ENCODE measurements at regions not wholly inside any gene's neighbourhood (a gene's known extent, or its start where the extent isn't known, plus 50 kb on each side); places are given as distances from the start of the nearest gene placed in this dataset.

GRCh38 chr3:10600296-10600714 is 94.9 kb upstream of the ATP2B2 start:
- H3K27me3 Mint-ChIP-seq = peaks cover 16 to 41% of the 10 kb centered on the region in 2 donors
- DNase-seq (ENCODE audit: low spot score) (no peak), ATAC-seq (no peak)
- H3K4me1 Mint-ChIP-seq (ENCODE audit: low read depth in 2 of 2) = no peaks in the 10 kb centered on the region
- H3K4me3 Mint-ChIP-seq = no peak overlapping the region
- H3K9me3 Mint-ChIP-seq = no peaks in the 10 kb centered on the region
- no peaks in the 10 kb centered on the region for H3K36me3 Mint-ChIP-seq
- no peak overlapping the region for H3K27ac Mint-ChIP-seq

GRCh38 chr3:10600726-10601125 is 95.3 kb upstream of the ATP2B2 start:
- DNase-seq (ENCODE audit: low spot score) (no peak), ATAC-seq (no peak)
- Mint-ChIP-seq H3K27me3 (peaks cover 16 to 41% of the 10 kb centered on the region in 2 donors), H3K4me1 (ENCODE audit: low read depth in 2 of 2) (no peaks in the 10 kb centered on the region), H3K4me3 (no peak overlapping the region), H3K9me3 (no peaks in the 10 kb centered on the region), H3K27ac (no peak overlapping the region), H3K36me3 (no peaks in the 10 kb centered on the region)

- DNase-seq (ENCODE audit: low spot score) (no peak), ATAC-seq (no peak)
- no peaks in the 10 kb centered on the region for H3K4me1 Mint-ChIP-seq (ENCODE audit: low read depth in 2 of 2)
- H3K9me3 Mint-ChIP-seq = no peaks in the 10 kb centered on the region
- H3K36me3 Mint-ChIP-seq = no peaks in the 10 kb centered on the region
- no peak overlapping the region for H3K27ac Mint-ChIP-seq
- H3K4me3 Mint-ChIP-seq = no peak overlapping the region
- peaks cover 16 to 38% of the 10 kb centered on the region in 2 donors for H3K27me3 Mint-ChIP-seq
Observed at GRCh38 chr3:10601151-10601856, 95.9 kb upstream of the ATP2B2 start.

GRCh38 chr3:10601857-10602230 is 96.5 kb upstream of the ATP2B2 start:
- H3K36me3 Mint-ChIP-seq = no peaks in the 10 kb centered on the region
- H3K27me3 Mint-ChIP-seq = peaks cover 19 to 32% of the 10 kb centered on the region in 2 donors

GRCh38 chr3:10602271-10602670 is 96.9 kb upstream of the ATP2B2 start:
- ATAC-seq (no peak), DNase-seq (ENCODE audit: low spot score) (no peak)
- no peak overlapping the region for H3K27ac Mint-ChIP-seq
- H3K9me3 Mint-ChIP-seq = no peaks in the 10 kb centered on the region
- H3K27me3 Mint-ChIP-seq = peaks cover 15 to 28% of the 10 kb centered on the region in 2 donors
- no peak overlapping the region for H3K4me3 Mint-ChIP-seq
- no peaks in the 10 kb centered on the region for H3K4me1 Mint-ChIP-seq (ENCODE audit: low read depth in 2 of 2)
- no peaks in the 10 kb centered on the region for H3K36me3 Mint-ChIP-seq

More at GRCh38 chr3:10601857-10602230, 96.5 kb upstream of the ATP2B2 start:
- Mint-ChIP-seq H3K4me1 (ENCODE audit: low read depth in 2 of 2) (no peaks in the 10 kb centered on the region), H3K27ac (no peak overlapping the region), H3K4me3 (no peak overlapping the region), H3K9me3 (no peaks in the 10 kb centered on the region)
- ATAC-seq = no peak
- DNase-seq (ENCODE audit: low spot score) = no peak

- H3K27ac Mint-ChIP-seq = no peak overlapping the region
- DNase-seq (ENCODE audit: low spot score) (no peak), ATAC-seq (no peak)
- H3K36me3 Mint-ChIP-seq = no peaks in the 10 kb centered on the region
- H3K9me3 Mint-ChIP-seq = no peaks in the 10 kb centered on the region
- H3K27me3 Mint-ChIP-seq = peaks cover 17 to 21% of the 10 kb centered on the region in 2 donors
- no peak overlapping the region for H3K4me3 Mint-ChIP-seq
- no peaks in the 10 kb centered on the region for H3K4me1 Mint-ChIP-seq (ENCODE audit: low read depth in 2 of 2)
Observed at GRCh38 chr3:10602769-10603768, 97.7 kb upstream of the ATP2B2 start.

- no peak overlapping the region for H3K27ac Mint-ChIP-seq
- no peaks in the 10 kb centered on the region for H3K4me1 Mint-ChIP-seq (ENCODE audit: low read depth in 2 of 2)
- no peak overlapping the region for H3K4me3 Mint-ChIP-seq
- no peak for DNase-seq (ENCODE audit: low spot score)
- ATAC-seq = no peak
- peaks cover 25 to 33% of the 10 kb centered on the region in 2 donors for H3K27me3 Mint-ChIP-seq
- H3K36me3 Mint-ChIP-seq = no peaks in the 10 kb centered on the region
- H3K9me3 Mint-ChIP-seq = peaks cover 3% of the 10 kb centered on the region
Observed at GRCh38 chr3:10609134-10609533, 103.7 kb upstream of the ATP2B2 start.

- no peak for DNase-seq (ENCODE audit: low spot score)
- H3K36me3 Mint-ChIP-seq = no peaks in the 10 kb centered on the region
- no peak overlapping the region for H3K4me3 Mint-ChIP-seq
- H3K4me1 Mint-ChIP-seq (ENCODE audit: low read depth in 2 of 2) = no peaks in the 10 kb centered on the region
- peaks cover 26 to 48% of the 10 kb centered on the region in 2 donors for H3K27me3 Mint-ChIP-seq
- no peak overlapping the region for H3K27ac Mint-ChIP-seq
- ATAC-seq = no peak
- H3K9me3 Mint-ChIP-seq = peaks cover 3% of the 10 kb centered on the region
Observed at GRCh38 chr3:10614168-10614567, 108.8 kb upstream of the ATP2B2 start.

GRCh38 chr3:10615715-10616114 is 110.3 kb upstream of the ATP2B2 start:
- no peak overlapping the region for H3K27ac Mint-ChIP-seq
- H3K4me1 Mint-ChIP-seq (ENCODE audit: low read depth in 2 of 2) = no peaks in the 10 kb centered on the region
- ATAC-seq = no peak
- H3K36me3 Mint-ChIP-seq = no peaks in the 10 kb centered on the region
- peaks cover 26 to 41% of the 10 kb centered on the region in 2 donors for H3K27me3 Mint-ChIP-seq
- H3K9me3 Mint-ChIP-seq = peaks cover 3% of the 10 kb centered on the region
- no peak for DNase-seq (ENCODE audit: low spot score)
- H3K4me3 Mint-ChIP-seq = no peak overlapping the region

GRCh38 chr3:10616321-10616720 is 110.9 kb upstream of the ATP2B2 start:
- ATAC-seq (no peak), DNase-seq (ENCODE audit: low spot score) (no peak)
- Mint-ChIP-seq H3K9me3 (peaks cover 3% of the 10 kb centered on the region), H3K27ac (no peak overlapping the region), H3K4me1 (ENCODE audit: low read depth in 2 of 2) (no peaks in the 10 kb centered on the region), H3K27me3 (peaks cover 26 to 39% of the 10 kb centered on the region in 2 donors), H3K4me3 (no peak overlapping the region), H3K36me3 (no peaks in the 10 kb centered on the region)

GRCh38 chr3:10619989-10620832 is 114.8 kb upstream of the ATP2B2 start:
- no peak overlapping the region for H3K27ac Mint-ChIP-seq
- DNase-seq (ENCODE audit: low spot score) = no peak
- H3K4me1 Mint-ChIP-seq (ENCODE audit: low read depth in 2 of 2) = no peaks in the 10 kb centered on the region
- peak in 1 of 2 donors; percentile 7 for ATAC-seq
- no peak overlapping the region for H3K4me3 Mint-ChIP-seq
- H3K36me3 Mint-ChIP-seq = no peaks in the 10 kb centered on the region
- peaks cover 14 to 16% of the 10 kb centered on the region in 2 donors for H3K27me3 Mint-ChIP-seq
- no peaks in the 10 kb centered on the region for H3K9me3 Mint-ChIP-seq

GRCh38 chr3:10620833-10621082 is 115.4 kb upstream of the ATP2B2 start:
- Mint-ChIP-seq H3K27me3 (peaks cover 14 to 16% of the 10 kb centered on the region in 2 donors), H3K9me3 (no peaks in the 10 kb centered on the region), H3K4me1 (ENCODE audit: low read depth in 2 of 2) (no peaks in the 10 kb centered on the region), H3K27ac (no peak overlapping the region), H3K36me3 (no peaks in the 10 kb centered on the region), H3K4me3 (no peak overlapping the region)
- ATAC-seq = peak; percentile 3 to 37
- DNase-seq (ENCODE audit: low spot score) = no peak

- no peaks in the 10 kb centered on the region for H3K36me3 Mint-ChIP-seq
- H3K27me3 Mint-ChIP-seq = no peaks in the 10 kb centered on the region
- ATAC-seq = no peak
- DNase-seq (ENCODE audit: low spot score) = no peak
- H3K4me1 Mint-ChIP-seq (ENCODE audit: low read depth in 2 of 2) = no peaks in the 10 kb centered on the region
- no peak overlapping the region for H3K27ac Mint-ChIP-seq
- H3K4me3 Mint-ChIP-seq = no peak overlapping the region
- no peaks in the 10 kb centered on the region for H3K9me3 Mint-ChIP-seq
Observed at GRCh38 chr3:10623578-10624275, 118.3 kb upstream of the ATP2B2 start.

Data from natural killer cell treated with Interleukin-12 subunit alpha and Interleukin-12 subunit beta and Interleukin-15 and Interleukin-18, amount 100 ng/mL, for 72 hours (primary cell).